Trophoblast cell (in vitro differentiated cells and primary cell): ENCODE measurements at regions not wholly inside any gene's neighbourhood (a gene's known extent, or its start where the extent isn't known, plus 50 kb on each side); places are given as distances from the start of the nearest gene placed in this dataset.

Experiments used
- DNase-seq, 2 donors: peaks; one replicate each; pipeline ENCODE4 v3.0.0-alpha.2; 2016
- H2AFZ ChIP-seq: 2 replicates; pipeline ENCODE4 v1.6.1; 2013; ENCODE audit warnings: low read length, moderate library complexity, mild to moderate bottlenecking; ENCODE audit not compliant: insufficient read depth, poor library complexity
- H2AK5ac ChIP-seq: 2 replicates; pipeline ENCODE4 v1.6.1; 2013; ENCODE audit warnings: mild to moderate bottlenecking, low read length
- H2BK120ac ChIP-seq: 2 replicates; pipeline ENCODE4 v1.6.1; 2013; ENCODE audit warnings: low read length, mild to moderate bottlenecking, moderate library complexity; ENCODE audit not compliant: insufficient read depth, poor library complexity
- H2BK12ac ChIP-seq: 2 replicates; pipeline ENCODE4 v1.6.1; 2013; ENCODE audit warnings: mild to moderate bottlenecking, low read length, moderate library complexity
- H2BK5ac ChIP-seq: 2 replicates; pipeline ENCODE4 v1.6.1; 2013; ENCODE audit warnings: low read length, low read depth, moderate library complexity, mild to moderate bottlenecking; ENCODE audit not compliant: poor library complexity
- H3K14ac ChIP-seq: 2 replicates; pipeline ENCODE4 v1.6.1; 2013; ENCODE audit warnings: mild to moderate bottlenecking, low read length
- H3K18ac ChIP-seq: 2 replicates; pipeline ENCODE4 v1.6.1; 2013; ENCODE audit warnings: mild to moderate bottlenecking, low read length
- H3K23ac ChIP-seq: 2 replicates; pipeline ENCODE4 v1.6.1; 2013; ENCODE audit warnings: low read length
- H3K27ac ChIP-seq: 2 replicates; pipeline ENCODE4 v1.5.1; 2013; ENCODE audit warnings: low read depth, mild to moderate bottlenecking, inconsistent platforms, low read length, moderate library complexity
- H3K27me3 ChIP-seq: 2 replicates; pipeline ENCODE4 v1.6.1; 2013; ENCODE audit warnings: inconsistent platforms, mild to moderate bottlenecking, low read length, moderate library complexity; ENCODE audit not compliant: insufficient read depth
- H3K36me3 ChIP-seq, 2 experiments: 1 replicate in 1 of 2; 2 replicates in 1 of 2; pipeline ENCODE4 v1.6.1; 2013; ENCODE audit warnings: low read length in 2 of 2, mild to moderate bottlenecking in 2 of 2, moderate library complexity in 1 of 2; ENCODE audit not compliant: insufficient read depth in 2 of 2, control insufficient read depth in 1 of 2
- H3K4ac ChIP-seq: 2 replicates; pipeline ENCODE4 v1.6.1; 2013; ENCODE audit warnings: low read depth, mild to moderate bottlenecking, low read length, moderate library complexity
- H3K4me1 ChIP-seq, 2 experiments: 1 replicate in 1 of 2; 2 replicates in 1 of 2; pipeline ENCODE4 v1.6.1; 2013; ENCODE audit warnings: low read length in 2 of 2, mild to moderate bottlenecking in 2 of 2, moderate library complexity in 1 of 2; ENCODE audit not compliant: insufficient read depth in 2 of 2, control insufficient read depth in 1 of 2
- H3K4me2 ChIP-seq: 2 replicates; pipeline ENCODE4 v1.6.1; 2013; ENCODE audit warnings: inconsistent platforms, mild to moderate bottlenecking, low read length, moderate library complexity
- H3K4me3 ChIP-seq: 2 replicates; pipeline ENCODE4 v1.5.1; 2013; ENCODE audit warnings: mild to moderate bottlenecking, low read depth, low read length, inconsistent platforms
- H3K79me1 ChIP-seq: one replicate; pipeline ENCODE4 v1.6.1; 2013; ENCODE audit warnings: low read length
- H3K79me2 ChIP-seq: 2 replicates; pipeline ENCODE4 v1.6.1; 2013; ENCODE audit warnings: low read length, mild to moderate bottlenecking; ENCODE audit not compliant: control insufficient read depth, insufficient read depth, poor library complexity
- H3K9ac ChIP-seq: 2 replicates; pipeline ENCODE4 v1.6.1; 2013; ENCODE audit warnings: mild to moderate bottlenecking, low read length
- H3K9me3 ChIP-seq: 2 replicates; pipeline ENCODE4 v1.6.1; 2013; ENCODE audit warnings: low read depth, mild to moderate bottlenecking, control low read depth, inconsistent platforms, low read length; ENCODE audit not compliant: insufficient read depth
- H4K12ac ChIP-seq: 2 replicates; pipeline ENCODE4 v1.6.1; 2013; ENCODE audit warnings: low read depth, mild to moderate bottlenecking, low read length, moderate library complexity
- H4K8ac ChIP-seq: 2 replicates; pipeline ENCODE4 v1.6.1; 2013; ENCODE audit warnings: low read depth, mild to moderate bottlenecking, low read length, moderate library complexity
- H4K91ac ChIP-seq: one replicate; pipeline ENCODE4 v1.6.1; 2013; ENCODE audit warnings: low read depth, mild to moderate bottlenecking, low read length, moderate library complexity
- WGBS: extraction: QIAGEN DNeasy Blood & Tissue Kit; methylation state at CpG from one replicate; pipeline ENCODE4 v1.1.7; 2013; ENCODE audit warnings: missing lambda C conversion rate; ENCODE audit not compliant: insufficient read length, insufficient coverage; ENCODE audit errors: extremely low coverage; 5-methylcytosine and 5-hydroxymethylcytosine counted together

DNA sequence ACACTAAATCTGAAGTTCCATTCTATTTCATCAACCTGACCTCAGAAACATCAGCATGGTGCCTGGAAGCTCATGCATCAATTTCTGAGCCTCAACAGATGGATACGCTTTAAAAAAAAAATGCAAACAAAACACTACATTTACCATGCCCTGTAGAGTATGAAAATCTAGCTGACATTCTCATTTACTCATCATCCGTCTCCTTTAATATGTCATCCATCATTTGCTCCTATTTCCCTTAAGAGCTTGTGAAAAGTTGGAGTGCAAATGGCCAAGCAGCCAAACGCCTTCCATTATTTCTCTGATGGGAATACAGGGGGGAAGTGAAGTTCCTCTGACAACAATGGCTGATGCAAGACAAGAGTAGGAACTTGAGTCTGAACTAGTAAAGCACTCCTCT lies 295.0 kb downstream of the TGFB2 start:
- Histone ChIP-seq H3K4ac (no peak overlapping the region), H2AFZ (no peak overlapping the region), H3K14ac (no peak overlapping the region), H3K9ac (no peak overlapping the region), H3K4me2 (no peak overlapping the region), H3K9me3 (no peaks in the 10 kb centered on the region), H4K8ac (no peak overlapping the region), H3K79me1 (peaks cover 15% of the 10 kb centered on the region), H2BK12ac (no peak overlapping the region), H3K27me3 (no peaks in the 10 kb centered on the region), H3K4me1 (peaks cover 12 to 13% of the 10 kb centered on the region in 2 experiments), H3K18ac (no peak overlapping the region), H2AK5ac (no peak overlapping the region), H4K12ac (no peak overlapping the region), H4K91ac (no peak overlapping the region), H3K23ac (no peak overlapping the region), H2BK5ac (no peak overlapping the region), H2BK120ac (no peak overlapping the region), H3K4me3 (no peak overlapping the region), H3K36me3 (no peaks in the 10 kb centered on the region), H3K27ac (no peak overlapping the region), H3K79me2 (peaks cover 2% of the 10 kb centered on the region)
- no CpG with 5 or more reads among the region's 3 CpGs for WGBS
- no peak for DNase-seq

DNA sequence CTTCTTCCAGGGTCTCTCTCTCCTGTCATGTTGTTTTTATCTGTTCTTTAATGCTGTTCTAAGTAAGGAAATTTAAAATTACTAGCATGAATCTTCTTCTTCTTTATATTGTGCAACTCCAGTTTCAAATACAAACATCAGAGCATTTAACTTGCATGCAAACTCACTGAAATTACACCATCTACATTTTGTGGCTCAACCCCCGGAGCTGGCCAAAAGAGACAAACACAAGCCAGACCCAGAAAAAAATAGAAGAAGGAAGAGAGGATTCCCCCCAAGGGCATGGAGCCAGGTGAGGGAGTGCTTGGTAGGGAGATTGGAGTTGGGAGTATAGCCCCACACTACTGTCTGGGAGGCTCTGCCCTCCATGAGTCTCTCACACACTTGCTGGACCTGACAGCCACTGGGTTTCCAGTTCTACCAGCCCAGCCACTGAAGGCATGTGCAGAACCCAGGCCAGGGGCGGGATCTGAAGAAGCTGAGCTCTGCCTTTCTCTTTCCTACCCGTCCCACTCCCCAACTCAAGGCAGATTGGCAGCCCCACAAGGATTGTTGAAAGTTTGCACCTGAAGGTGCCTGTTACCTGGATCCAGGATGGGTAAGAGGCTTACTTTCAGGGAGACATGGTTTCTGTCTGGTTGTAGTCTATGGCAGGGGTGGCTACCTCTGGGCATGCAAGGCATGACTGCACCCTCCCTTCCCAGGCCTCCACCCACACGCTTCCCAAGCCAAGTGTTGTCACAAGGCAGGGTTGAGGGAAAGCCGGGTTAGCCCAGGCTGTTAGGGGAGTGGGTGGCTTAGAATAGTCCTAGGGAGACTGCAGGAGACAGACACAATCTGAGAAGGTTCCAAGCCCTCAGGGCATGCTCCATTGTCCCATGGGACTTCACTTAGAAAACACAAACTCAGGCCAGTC lies 297.2 kb downstream of the TGFB2 start:
- Histone ChIP-seq H3K4me3 (no peak overlapping the region), H2AFZ (peak overlapping the region; percentile 32), H2AK5ac (peak overlapping the region; percentile 71), H2BK12ac (peak overlapping the region; percentile 94), H4K8ac (peak overlapping the region; percentile 59), H3K23ac (no peak overlapping the region), H4K91ac (peak overlapping the region; percentile 89), H3K27me3 (no peaks in the 10 kb centered on the region), H3K4ac (no peak overlapping the region), H3K18ac (peak overlapping the region; percentile 87), H3K79me1 (peaks cover 15% of the 10 kb centered on the region), H2BK5ac (peak overlapping the region; percentile 84), H3K36me3 (no peaks in the 10 kb centered on the region), H3K4me2 (no peak overlapping the region), H3K9me3 (no peaks in the 10 kb centered on the region), H3K4me1 (peaks cover 12 to 13% of the 10 kb centered on the region in 2 experiments), H3K9ac (no peak overlapping the region), H2BK120ac (peak overlapping the region; percentile 70), H3K79me2 (peaks cover 2% of the 10 kb centered on the region), H3K27ac (peak overlapping the region; percentile 80), H4K12ac (peak overlapping the region; percentile 52), H3K14ac (peak overlapping the region; percentile 82)
- DNase-seq = peak in 1 of 2 donors; percentile 27
- no CpG with 5 or more reads among the region's 5 CpGs for WGBS

DNA sequence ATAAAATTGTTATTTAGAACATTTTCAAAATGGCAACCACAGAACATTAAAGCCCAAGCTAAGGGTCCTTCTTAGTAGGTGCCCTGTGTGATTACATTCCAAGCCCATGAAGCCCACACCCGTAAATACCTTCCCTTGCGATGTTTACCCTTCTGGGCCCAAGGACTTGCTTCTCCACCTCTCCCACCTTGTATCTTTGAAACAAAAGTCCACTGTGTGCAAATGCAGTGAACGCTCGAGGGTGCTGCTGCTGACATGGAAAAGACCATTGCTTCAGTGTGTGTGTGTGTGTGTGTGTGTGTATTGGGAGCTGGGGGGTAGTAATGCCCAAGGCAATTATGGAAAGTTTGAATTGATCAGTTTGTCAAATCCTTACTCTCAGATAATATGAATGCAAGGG lies 298.1 kb downstream of the TGFB2 start:
- Histone ChIP-seq H3K4ac (no peak overlapping the region), H3K14ac (peak overlapping the region; percentile 68), H2AK5ac (no peak overlapping the region), H3K9me3 (no peaks in the 10 kb centered on the region), H3K4me1 (peaks cover 12 to 13% of the 10 kb centered on the region in 2 experiments), H3K27me3 (no peaks in the 10 kb centered on the region), H3K4me2 (no peak overlapping the region), H3K79me2 (peaks cover 2% of the 10 kb centered on the region), H3K27ac (no peak overlapping the region), H4K12ac (peak overlapping the region; percentile 56), H4K91ac (peak overlapping the region; percentile 78), H3K36me3 (no peaks in the 10 kb centered on the region), H2BK120ac (peak overlapping the region; percentile 82), H3K4me3 (no peak overlapping the region), H2BK12ac (peak overlapping the region; percentile 95), H2AFZ (peak overlapping the region; percentile 79), H4K8ac (peak overlapping the region; percentile 72), H2BK5ac (peak overlapping the region; percentile 83), H3K79me1 (peaks cover 15% of the 10 kb centered on the region), H3K23ac (no peak overlapping the region), H3K18ac (peak overlapping the region; percentile 80), H3K9ac (no peak overlapping the region)
- DNase-seq = no peak
- WGBS = no CpG with 5 or more reads among the region's 4 CpGs

GRCh38 chr1:218643926-218644325 lies 298.8 kb downstream of the TGFB2 start:
- Histone ChIP-seq H2BK12ac (peak overlapping the region; percentile 39), H2BK120ac (peak overlapping the region; percentile 52), H3K4me2 (no peak overlapping the region), H3K14ac (no peak overlapping the region), H3K27me3 (no peaks in the 10 kb centered on the region), H3K79me1 (peaks cover 15% of the 10 kb centered on the region), H4K12ac (no peak overlapping the region), H3K79me2 (peaks cover 2% of the 10 kb centered on the region), H4K91ac (peak overlapping the region; percentile 31), H3K27ac (no peak overlapping the region), H3K9ac (no peak overlapping the region), H3K23ac (no peak overlapping the region), H2BK5ac (no peak overlapping the region), H4K8ac (peak overlapping the region; percentile 29), H3K18ac (no peak overlapping the region), H3K4ac (no peak overlapping the region), H3K36me3 (no peaks in the 10 kb centered on the region), H2AFZ (no peak overlapping the region), H3K4me1 (peaks cover 12 to 13% of the 10 kb centered on the region in 2 experiments), H2AK5ac (no peak overlapping the region), H3K4me3 (no peak overlapping the region), H3K9me3 (no peaks in the 10 kb centered on the region)
- WGBS = no CpG with 5 or more reads among the region's 2 CpGs
- no peak for DNase-seq
